Suprapubic skin (tissue), 4 donors: ENCODE measurements at regions not wholly inside any gene's neighbourhood (a gene's known extent, or its start where the extent isn't known, plus 50 kb on each side); places are given as distances from the start of the nearest gene placed in this dataset.

Experiments
- POLR2A ChIP-seq, 2 donors: fragments of 450-650 bp; IDR thresholded peaks; one replicate each; pipeline ENCODE4 v1.6.1; 2017; ENCODE audit warnings: antibody characterized with exemption in 2 of 2, mild to moderate bottlenecking in 2 of 2, moderate library complexity in 2 of 2
- POLR2AphosphoS5 ChIP-seq, 3 donors: sonication (generic); formaldehyde crosslinking; IDR thresholded peaks; one replicate each; pipeline ENCODE4 v1.6.1; 2017; ENCODE audit warnings: antibody characterized with exemption in 3 of 3
- TF ChIP-seq, protein P1 (sequence below), 2 donors: fragments of 200-600 bp in 1 of 2; fragments of 450-650 bp in 1 of 2; sonication (generic) in 1 of 2; IDR thresholded peaks; one replicate each; pipeline ENCODE4 v1.5.1; 2016 to 2019; ENCODE audit warnings: antibody characterized with exemption in 2 of 2, mild to moderate bottlenecking in 1 of 2, moderate library complexity in 1 of 2

- TF ChIP-seq POLR2A (IDR thresholded peaks at IDR 0.05): no peak
- TF ChIP-seq, protein P1, sequence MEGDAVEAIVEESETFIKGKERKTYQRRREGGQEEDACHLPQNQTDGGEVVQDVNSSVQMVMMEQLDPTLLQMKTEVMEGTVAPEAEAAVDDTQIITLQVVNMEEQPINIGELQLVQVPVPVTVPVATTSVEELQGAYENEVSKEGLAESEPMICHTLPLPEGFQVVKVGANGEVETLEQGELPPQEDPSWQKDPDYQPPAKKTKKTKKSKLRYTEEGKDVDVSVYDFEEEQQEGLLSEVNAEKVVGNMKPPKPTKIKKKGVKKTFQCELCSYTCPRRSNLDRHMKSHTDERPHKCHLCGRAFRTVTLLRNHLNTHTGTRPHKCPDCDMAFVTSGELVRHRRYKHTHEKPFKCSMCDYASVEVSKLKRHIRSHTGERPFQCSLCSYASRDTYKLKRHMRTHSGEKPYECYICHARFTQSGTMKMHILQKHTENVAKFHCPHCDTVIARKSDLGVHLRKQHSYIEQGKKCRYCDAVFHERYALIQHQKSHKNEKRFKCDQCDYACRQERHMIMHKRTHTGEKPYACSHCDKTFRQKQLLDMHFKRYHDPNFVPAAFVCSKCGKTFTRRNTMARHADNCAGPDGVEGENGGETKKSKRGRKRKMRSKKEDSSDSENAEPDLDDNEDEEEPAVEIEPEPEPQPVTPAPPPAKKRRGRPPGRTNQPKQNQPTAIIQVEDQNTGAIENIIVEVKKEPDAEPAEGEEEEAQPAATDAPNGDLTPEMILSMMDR (IDR thresholded peaks at IDR 0.05): no peak
- no peak for TF ChIP-seq POLR2AphosphoS5 (IDR thresholded peaks at IDR 0.05)
These were observed 75.8 kb upstream of the WNT4 start for GRCh38 chr1:22218618-22219250.
